ENCODE measurements at regions not wholly inside any gene's neighbourhood (a gene's known extent, or its start where the extent isn't known, plus 50 kb on each side); places are given as distances from the start of the nearest gene placed in this dataset.

- DNase-seq, result peak; percentile 36
These were observed 114.0 kb upstream of the TMEM132D start for GRCh38 chr12:130017591-130018449.

DNA sequence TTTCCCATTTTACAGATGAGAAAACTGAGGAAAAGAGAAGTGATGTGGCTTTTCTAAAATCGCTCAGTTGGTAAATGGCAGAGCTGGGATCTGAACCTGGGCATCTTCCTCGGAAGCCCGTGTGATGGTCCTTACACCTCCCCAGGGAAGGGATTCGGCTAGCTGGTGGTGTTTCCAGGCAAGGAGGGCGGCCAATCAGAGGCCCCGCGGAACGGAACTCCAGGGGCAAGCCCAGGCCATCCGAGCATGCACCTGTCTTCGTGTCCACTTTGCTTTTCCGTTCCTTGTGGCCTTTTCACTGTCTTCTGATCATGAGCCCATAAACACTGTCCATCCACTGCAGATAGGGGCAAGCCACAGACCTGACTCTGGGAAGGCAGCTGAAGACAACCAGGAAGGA lies 114.8 kb upstream of the TMEM132D start:
- no peak for DNase-seq

DNA sequence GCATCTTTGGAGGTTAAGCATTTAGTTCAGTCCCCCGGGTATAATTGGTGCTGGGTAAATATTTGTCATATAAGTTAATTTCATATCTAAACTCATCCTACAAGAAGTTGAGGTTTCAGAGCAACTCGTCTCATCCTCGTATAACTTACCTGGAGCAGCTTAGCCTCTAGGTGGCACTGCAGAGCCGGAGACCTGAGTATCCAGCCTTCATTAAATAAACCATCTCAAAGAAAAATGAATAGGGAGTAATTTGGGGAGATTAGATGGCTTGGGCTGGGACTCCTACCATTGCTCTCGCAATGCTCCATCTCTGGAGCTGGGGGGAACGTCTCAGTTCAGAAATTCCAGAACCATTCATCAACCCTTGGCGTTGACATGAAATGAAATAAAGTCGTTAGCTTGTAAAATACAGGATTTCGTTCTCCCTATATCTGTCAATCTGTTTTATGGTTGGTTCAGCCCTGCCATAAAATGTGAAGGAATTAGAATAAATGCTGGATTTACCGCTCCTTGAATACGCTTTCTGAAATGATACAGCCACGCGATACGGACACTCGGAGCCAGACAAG lies 122.9 kb upstream of the TMEM132D start:
- DNase-seq, result peak; percentile 35

DNA sequence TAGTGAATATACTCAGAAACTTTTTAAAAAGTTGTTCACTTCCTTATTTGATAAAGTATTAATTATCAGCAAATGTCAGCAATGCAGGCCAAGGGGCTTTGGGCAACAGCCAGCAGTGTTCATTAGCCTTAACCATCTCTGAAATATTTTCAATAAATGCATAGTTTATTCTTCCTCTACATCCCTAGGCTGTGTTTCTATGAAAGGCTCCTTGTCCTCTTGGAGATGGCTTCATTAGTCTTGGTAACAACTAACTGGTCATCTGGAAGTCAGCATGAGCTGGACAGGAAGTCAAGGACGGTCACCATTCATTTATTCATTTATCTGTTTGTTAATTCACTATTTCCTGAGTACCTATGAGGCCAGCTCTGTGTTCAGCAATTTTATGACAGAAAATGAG lies 124.0 kb upstream of the TMEM132D start:
- DNase-seq, result no peak

GRCh38 chr12:130029151-130029550 lies 125.3 kb upstream of the TMEM132D start:
- no peak for DNase-seq

DNA sequence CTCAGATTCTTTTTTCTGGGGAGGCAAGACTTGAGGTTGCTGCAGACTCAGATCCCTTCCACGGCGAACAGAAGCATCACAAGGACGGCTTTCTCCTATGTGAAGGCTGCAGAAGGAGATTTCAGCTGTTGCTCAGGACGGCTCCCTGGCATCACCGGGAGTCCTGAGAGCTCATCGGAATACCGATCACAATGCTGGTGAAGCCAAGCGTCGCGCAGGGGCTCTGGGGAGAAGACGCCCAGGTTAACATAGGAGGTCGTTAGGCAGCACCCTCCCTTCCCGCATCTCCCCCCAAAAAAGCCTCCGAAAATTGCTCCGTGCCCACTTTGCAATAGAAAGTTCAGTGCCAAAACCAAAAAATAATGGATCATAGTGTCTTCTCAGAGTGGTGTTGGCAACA lies 127.2 kb upstream of the TMEM132D start:
- no peak for DNase-seq

DNA sequence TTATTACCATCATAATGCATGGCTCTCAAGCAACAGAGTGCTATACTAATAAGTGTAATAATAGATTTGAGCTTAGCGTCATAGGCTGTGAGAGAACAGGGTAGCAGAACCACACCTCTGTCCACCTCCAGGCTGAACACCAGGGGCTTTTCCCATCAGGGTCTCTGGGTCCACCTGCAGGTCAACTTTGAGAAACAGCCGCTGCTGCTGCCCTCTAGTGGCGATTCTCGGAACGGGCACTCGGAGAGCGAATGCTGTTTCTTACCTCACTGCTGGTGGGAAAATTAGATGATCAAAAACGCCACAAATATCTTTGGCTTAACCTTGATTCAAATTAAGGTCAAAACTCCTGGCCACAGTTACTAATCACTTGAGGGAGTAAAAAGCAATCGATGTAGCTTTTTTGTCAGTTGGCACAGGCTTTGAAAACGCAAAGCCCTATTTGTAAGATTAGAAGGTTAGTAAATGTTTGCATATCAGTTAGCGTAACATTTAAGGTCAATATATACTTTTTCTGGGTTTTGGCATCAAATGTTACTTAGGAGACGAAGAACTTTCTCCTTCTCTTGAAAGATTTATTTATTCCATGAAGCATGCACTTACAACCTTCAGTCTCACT lies 127.9 kb upstream of the TMEM132D start:
- no peak for DNase-seq

DNA sequence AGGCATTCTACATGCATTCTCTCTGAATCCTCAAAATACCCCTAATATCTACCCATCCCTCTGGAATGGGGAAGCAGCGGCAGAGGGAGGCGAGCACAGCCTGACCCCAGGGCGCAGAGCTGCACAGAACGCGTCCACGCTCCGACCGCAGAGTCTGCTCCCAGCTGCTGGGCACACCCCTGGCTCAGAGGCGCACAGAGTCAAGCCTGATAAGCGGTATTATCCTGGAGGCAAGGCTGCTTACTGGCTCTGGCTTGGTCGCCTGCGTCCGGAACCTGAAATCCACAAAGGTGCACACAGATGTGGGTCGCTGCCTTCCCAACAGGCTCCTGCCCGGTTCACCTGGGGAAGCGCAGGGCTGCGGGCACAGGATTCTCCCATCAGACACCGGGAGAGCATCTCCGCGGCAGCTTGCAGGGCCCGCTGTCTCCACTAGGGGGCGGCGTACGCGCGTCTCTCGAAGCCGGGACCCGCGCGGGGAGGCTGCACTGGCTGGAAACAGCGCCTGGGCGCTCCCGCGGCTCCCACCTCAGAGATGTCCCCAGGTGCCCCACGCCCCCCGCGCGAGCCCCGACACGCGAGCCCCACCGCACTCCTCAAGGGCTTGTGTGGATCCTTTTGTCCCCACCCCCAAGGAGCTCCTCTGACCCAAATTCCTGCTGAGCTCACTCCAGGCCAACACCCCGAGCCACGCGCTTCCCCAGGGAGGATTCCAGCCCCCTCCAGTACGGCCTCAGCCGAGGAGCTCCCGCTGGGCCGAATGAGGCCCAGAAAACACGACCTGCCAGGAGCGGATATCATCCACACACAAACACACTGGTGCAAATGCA lies 120.1 kb upstream of the FZD10 start:
- DNase-seq, result peak; percentile 31

DNA sequence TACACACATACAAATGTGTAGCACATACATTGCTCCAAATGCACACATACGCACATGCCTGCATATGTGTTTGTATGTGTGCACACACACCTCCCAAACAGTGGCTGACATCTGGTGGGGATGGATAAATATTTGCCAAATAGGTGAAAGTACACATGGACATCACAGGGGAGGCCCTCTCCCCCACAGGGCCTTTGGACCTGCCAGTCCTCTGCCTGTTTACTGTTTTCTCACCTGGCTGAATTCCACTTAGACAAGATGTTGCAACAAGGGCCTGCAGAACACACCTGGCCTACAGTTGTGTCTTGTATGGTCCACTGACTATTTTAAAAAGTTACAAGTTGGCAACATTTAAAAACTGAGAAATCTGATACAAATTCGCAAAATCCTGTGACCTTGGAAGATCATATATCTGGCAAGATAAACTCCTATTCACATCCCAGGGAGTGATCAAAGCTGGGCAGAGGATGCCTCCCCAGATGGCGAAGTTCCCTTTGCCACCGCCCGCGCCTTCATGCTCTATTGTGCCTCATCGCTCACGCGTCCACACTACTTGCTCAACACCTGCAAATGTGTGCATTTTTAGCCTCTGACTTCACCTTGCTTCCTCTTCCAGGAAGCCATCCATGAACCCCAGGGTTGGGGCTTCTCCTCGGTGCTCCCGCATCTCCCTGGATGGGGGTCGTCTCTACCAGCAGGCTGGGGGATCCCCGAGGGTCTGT lies 118.4 kb upstream of the FZD10 start:
- no peak for DNase-seq

GRCh38 chr12:130044991-130045621 lies 117.2 kb upstream of the FZD10 start:
- no peak for DNase-seq

DNA sequence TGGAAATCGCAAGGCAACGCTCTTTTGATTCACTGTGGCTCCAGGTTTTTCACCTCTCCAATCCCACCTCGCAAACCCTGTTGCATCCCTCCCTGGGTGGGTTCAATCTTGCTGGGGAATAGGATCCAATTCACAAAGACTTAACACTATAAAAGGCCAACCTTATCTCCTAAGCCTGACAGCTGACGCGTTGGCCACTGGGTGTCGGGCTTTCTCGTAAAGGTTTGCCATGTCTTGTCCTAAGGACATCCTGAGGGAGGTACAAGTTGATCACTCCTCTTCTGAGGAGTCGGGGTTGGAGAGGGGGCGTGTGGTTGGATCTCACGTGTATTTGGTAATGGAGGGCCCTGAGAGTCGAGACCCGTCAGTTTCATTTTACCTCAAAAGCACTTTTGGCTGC lies 112.6 kb upstream of the FZD10 start:
- peak; percentile 34 for DNase-seq

- DNase-seq, result no peak
These were observed 110.4 kb upstream of the FZD10 start for GRCh38 chr12:130051900-130052299.

GRCh38 chr12:130053651-130054069 lies 108.6 kb upstream of the FZD10 start:
- DNase-seq, result no peak

DNA sequence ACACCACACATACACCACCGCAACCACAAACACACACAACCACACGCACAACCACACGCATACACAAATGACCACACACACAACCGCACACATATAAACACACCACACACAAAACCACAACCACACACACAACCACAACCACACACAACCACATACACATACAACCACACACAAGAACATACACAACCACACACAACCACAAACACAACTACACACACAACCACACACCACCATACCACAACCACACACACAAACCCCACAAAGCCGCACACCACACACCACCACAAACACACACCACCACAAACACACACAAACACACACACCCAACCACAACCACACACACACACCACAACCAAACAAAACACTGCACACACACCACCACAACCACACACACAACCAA lies 107.5 kb upstream of the FZD10 start:
- no peak for DNase-seq

- no peak for DNase-seq
These were observed 103.3 kb upstream of the FZD10 start for GRCh38 chr12:130058926-130059472.

GRCh38 chr12:130063866-130064265 lies 98.4 kb upstream of the FZD10 start:
- DNase-seq, result no peak

DNA sequence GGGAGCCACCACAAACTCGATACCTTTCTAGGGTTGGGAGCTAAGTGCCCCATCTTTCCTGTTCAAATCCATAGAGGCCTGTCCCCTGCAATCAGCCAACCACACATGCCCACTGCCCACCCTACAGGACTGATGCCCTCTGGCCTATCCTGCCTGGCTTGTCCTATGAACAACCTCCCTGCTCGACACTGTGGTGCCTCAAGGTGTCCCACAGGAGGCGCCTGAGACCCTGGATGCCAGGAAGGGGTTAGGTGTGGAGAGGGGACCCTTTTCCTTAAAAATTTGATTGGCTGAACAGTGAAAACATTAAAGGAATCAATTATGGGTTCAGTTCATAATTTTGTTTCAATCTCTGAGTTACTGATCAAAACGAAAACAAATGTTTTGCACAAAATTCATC lies 97.3 kb upstream of the FZD10 start:
- DNase-seq, result no peak

GRCh38 chr12:130066742-130067141 lies 95.5 kb upstream of the FZD10 start:
- no peak for DNase-seq

DNA sequence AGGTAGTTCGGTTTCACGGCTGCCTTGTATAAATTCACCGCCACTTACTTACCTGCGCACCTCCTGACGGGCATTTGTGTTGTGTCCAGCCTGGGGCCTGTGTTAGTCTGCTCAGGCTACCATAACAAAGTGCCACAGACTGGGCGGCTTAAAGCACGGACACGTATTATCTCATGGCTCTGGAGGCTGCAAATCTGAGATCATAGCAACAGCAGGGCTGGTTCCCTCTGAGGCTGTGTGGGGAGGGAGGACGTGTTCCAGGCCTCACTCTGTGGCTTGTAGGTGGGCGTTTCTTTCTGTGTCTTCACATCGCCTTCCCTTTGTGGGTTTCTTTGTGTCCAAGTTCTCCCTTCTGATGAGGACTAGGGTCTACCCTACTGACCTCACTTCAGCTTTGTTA lies 93.5 kb upstream of the FZD10 start:
- DNase-seq, result no peak

- no peak for DNase-seq
These were observed 92.1 kb upstream of the FZD10 start for GRCh38 chr12:130070126-130070611.

DNA sequence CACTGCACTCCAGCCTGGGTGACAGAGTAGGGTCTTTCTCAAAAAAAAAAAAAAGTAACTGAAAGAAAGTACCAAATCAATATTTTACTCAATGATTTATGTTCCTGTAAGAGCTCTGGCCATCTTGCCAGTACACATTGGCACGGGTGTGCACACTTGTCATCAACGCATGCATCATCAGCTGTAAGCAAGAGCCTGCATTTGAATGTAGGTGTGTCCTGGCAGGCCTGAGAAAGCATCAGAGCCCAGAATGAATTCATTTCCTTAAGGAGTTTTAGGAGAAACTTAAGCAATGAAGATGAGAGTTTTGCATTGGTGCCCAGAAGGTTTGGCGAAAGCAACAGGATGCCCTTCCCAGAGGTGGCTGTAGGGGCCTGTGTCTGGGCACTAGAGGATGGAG lies 88.5 kb upstream of the FZD10 start:
- DNase-seq, result no peak

Data from NCI-H526 treated with DMSO at 0.1 percent for 48 hours (cell line).